ENCODE measurements at regions not wholly inside any gene's neighbourhood (a gene's known extent, or its start where the extent isn't known, plus 50 kb on each side); places are given as distances from the start of the nearest gene placed in this dataset.
"Not testable (repeated sequence)": the region's sequence is repeated elsewhere in the genome, so short reads cannot be mapped to it uniquely, and the experiment has no call there.

- DNase-seq: no peak
Measured at GRCh38 chr14:23751616-23752015, 115.5 kb downstream of the DHRS2 start.

- DNase-seq: no peak
Measured at GRCh38 chr14:23763394-23763793, 127.2 kb downstream of the DHRS2 start.

GRCh38 chr14:23766737-23767401 lies 130.7 kb downstream of the DHRS2 start:
- DNase-seq: no peak

- DNase-seq: not testable (repeated sequence)
Measured at GRCh38 chr14:23769221-23769728, 133.1 kb downstream of the DHRS2 start.

GRCh38 chr14:23773981-23774380 lies 137.8 kb downstream of the DHRS2 start:
- no peak for DNase-seq

- no peak for DNase-seq
Measured at GRCh38 chr14:23776296-23776695, 140.1 kb downstream of the DHRS2 start.

GRCh38 chr14:23785208-23785607 lies 149.0 kb downstream of the DHRS2 start:
- no peak for DNase-seq

GRCh38 chr14:23787436-23787835 lies 151.3 kb downstream of the DHRS2 start:
- no peak for DNase-seq

- no peak for DNase-seq
Measured at GRCh38 chr14:23789696-23790095, 153.5 kb downstream of the DHRS2 start.

GRCh38 chr14:23793532-23793931 lies 157.4 kb downstream of the DHRS2 start:
- no peak for DNase-seq

GRCh38 chr14:23800811-23801210 lies 152.8 kb upstream of the DHRS4 start:
- DNase-seq: no peak

- DNase-seq: no peak
Measured at GRCh38 chr14:23801766-23802165, 151.8 kb upstream of the DHRS4 start.

GRCh38 chr14:23804817-23805216 lies 148.8 kb upstream of the DHRS4 start:
- no peak for DNase-seq

- no peak for DNase-seq
Measured at GRCh38 chr14:23805761-23806160, 147.8 kb upstream of the DHRS4 start.

- DNase-seq: no peak
Measured at GRCh38 chr14:23814527-23815256, 138.9 kb upstream of the DHRS4 start.

- no peak for DNase-seq
Measured at GRCh38 chr14:23816371-23816770, 137.2 kb upstream of the DHRS4 start.

- no peak for DNase-seq
Measured at GRCh38 chr14:23817164-23817767, 136.3 kb upstream of the DHRS4 start.

GRCh38 chr14:23827100-23827892 lies 126.3 kb upstream of the DHRS4 start:
- no peak for DNase-seq

GRCh38 chr14:23828001-23828400 lies 125.6 kb upstream of the DHRS4 start:
- no peak for DNase-seq

GRCh38 chr14:23828616-23829015 lies 125.0 kb upstream of the DHRS4 start:
- DNase-seq: no peak

- no peak for DNase-seq
Measured at GRCh38 chr14:23829736-23830471, 123.7 kb upstream of the DHRS4 start.

- DNase-seq: no peak
Measured at GRCh38 chr14:23831596-23831995, 122.0 kb upstream of the DHRS4 start.

Data from DMS79 (cell line).